ENCODE measurements at regions not wholly inside any gene's neighbourhood (a gene's known extent, or its start where the extent isn't known, plus 50 kb on each side); places are given as distances from the start of the nearest gene placed in this dataset.
A peak's percentile ranks its signal among the peaks of the same experiment; 100 is the strongest.

GRCh38 chr13:29956853-29957252 lies 106.4 kb upstream of the UBL3 start:
- Histone ChIP-seq H3F3A (ENCODE audit: insufficient read depth) (no peaks in the 10 kb centered on the region), H3K36me3 (ENCODE audit: low read depth) (no peaks in the 10 kb centered on the region), H3K4me1 (ENCODE audit: insufficient read depth) (no peaks in the 10 kb centered on the region), H3K9me2 (ENCODE audit: insufficient read depth) (no peaks in the 10 kb centered on the region), H3K27me3 (replicated peaks; ENCODE audit: insufficient read depth) (no peaks in the 10 kb centered on the region), H3K9me3 (ENCODE audit: low read depth) (no peaks in the 10 kb centered on the region), H3K4me2 (ENCODE audit: unreplicated experiment) (no peak overlapping the region), H3K4me3 (no peak overlapping the region), H2AFZ (no peak overlapping the region), H4K20me1 (ENCODE audit: insufficient read depth) (no peaks in the 10 kb centered on the region), H3K27ac (no peak overlapping the region), H3K9ac (no peak overlapping the region), H3K79me2 (ENCODE audit: insufficient read depth) (no peaks in the 10 kb centered on the region)
- 32 to 44% methylated on average over 4 of the region's 4 CpGs for WGBS, 2 experiments (ENCODE audit: low coverage in 1 of 2, low lambda C conversion rate in 2 of 2, missing lambda C conversion rate in 2 of 2)
- in situ Hi-C loops (cut with MboI) = no loop called here
- TF ChIP-seq EZH2 (IDR thresholded peaks at IDR 0.05; ENCODE audit: insufficient read depth, poor library complexity, severe bottlenecking) = no peak
- TF ChIP-seq EZH2phosphoT487 (IDR thresholded peaks at IDR 0.05; ENCODE audit: insufficient read depth, low read depth) = no peak
- no peak for DNase-seq

DNA sequence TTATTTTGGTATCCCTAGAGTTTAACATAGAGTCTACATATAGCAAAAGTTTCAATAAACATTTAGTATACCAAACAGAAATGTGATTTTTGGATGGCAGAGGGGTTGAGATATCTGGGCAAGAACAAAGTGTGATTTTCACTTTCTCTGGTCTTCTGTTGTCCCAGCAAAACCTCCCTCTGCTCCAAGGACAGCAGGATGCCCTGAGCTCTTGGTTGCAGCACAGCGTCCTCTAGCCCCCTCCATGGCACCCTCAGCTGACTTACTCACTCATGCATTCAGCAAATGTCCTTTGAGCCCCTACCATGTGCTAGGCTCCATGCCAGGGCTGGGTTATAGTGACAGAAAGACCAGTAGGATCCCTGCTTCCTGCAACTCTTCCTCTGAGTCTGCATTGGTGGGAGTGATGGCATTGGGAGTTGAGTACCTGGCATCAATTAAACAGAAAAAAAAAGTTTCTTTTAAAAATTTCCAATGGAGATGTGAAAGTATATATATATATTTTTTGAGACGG lies 104.8 kb upstream of the UBL3 start:
- Histone ChIP-seq H3K36me3 (ENCODE audit: low read depth) (no peaks in the 10 kb centered on the region), H2AFZ (no peak overlapping the region), H3K4me1 (ENCODE audit: insufficient read depth) (no peaks in the 10 kb centered on the region), H3F3A (ENCODE audit: insufficient read depth) (no peaks in the 10 kb centered on the region), H4K20me1 (ENCODE audit: insufficient read depth) (no peaks in the 10 kb centered on the region), H3K79me2 (ENCODE audit: insufficient read depth) (no peaks in the 10 kb centered on the region), H3K9me3 (ENCODE audit: low read depth) (no peaks in the 10 kb centered on the region), H3K4me3 (no peak overlapping the region), H3K9ac (no peak overlapping the region), H3K27me3 (replicated peaks; ENCODE audit: insufficient read depth) (no peaks in the 10 kb centered on the region), H3K4me2 (ENCODE audit: unreplicated experiment) (no peak overlapping the region), H3K9me2 (ENCODE audit: insufficient read depth) (no peaks in the 10 kb centered on the region), H3K27ac (no peak overlapping the region)
- no peak for TF ChIP-seq EZH2 (IDR thresholded peaks at IDR 0.05; ENCODE audit: insufficient read depth, poor library complexity, severe bottlenecking)
- no peak for TF ChIP-seq EZH2phosphoT487 (IDR thresholded peaks at IDR 0.05; ENCODE audit: insufficient read depth, low read depth)
- WGBS, 2 experiments (ENCODE audit: low coverage in 1 of 2, low lambda C conversion rate in 2 of 2, missing lambda C conversion rate in 2 of 2) = 66 to 88% methylated on average over 2 of the region's 2 CpGs
- in situ Hi-C loops (cut with MboI) = no loop called here
- no peak for DNase-seq

DNA sequence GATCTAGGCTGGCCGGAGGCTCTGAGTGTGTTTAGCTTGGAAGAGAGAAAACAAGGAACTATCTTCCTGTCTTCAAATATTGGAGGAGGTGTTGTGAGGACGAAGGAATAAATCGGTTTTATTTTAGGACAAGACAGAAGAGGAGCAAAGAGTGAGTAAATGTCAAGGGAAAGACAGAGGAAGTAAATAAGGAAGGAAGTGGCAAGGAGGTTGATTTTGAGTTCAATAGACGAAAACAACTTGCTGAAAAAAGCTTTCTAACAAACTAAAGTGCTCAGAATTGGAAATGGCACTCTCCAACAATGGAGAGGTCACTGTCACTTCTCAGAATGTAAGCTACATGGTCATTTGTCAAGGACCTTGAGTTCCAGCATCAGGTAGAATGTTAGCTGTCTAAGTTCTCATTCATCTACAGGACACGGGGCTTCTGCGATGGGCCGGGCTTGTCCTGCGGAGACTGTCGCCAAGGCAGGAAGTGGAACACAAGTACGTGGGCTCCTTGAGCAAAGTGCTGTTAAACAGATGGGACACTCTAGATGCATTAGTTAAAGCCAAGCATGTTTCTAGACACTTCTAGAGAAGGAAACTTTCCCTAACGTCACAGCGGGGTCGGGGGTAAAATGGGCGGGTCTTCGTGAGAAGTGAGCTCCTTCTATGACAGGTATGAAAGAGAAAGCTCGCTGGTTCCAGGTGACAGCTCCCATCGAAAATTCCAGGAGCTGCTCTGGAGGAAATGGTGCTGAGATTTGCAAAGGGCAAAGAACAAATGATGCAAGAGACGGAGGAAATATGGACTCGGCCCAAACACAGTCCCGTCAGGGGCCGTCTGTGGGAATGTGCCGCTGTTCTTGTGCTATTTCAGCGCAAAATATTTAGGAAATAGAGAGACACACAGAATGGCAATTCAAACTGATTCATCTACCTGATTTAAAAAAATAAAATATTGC lies 103.9 kb upstream of the UBL3 start:
- no peaks in the 10 kb centered on the region for H4K20me1 ChIP-seq (ENCODE audit: insufficient read depth)
- peak overlapping the region; percentile 35 for H2AFZ ChIP-seq
- TF ChIP-seq EZH2 (IDR thresholded peaks at IDR 0.05; ENCODE audit: insufficient read depth, poor library complexity, severe bottlenecking) (no peak), EZH2phosphoT487 (IDR thresholded peaks at IDR 0.05; ENCODE audit: insufficient read depth, low read depth) (no peak)
- H3K4me3 ChIP-seq = no peak overlapping the region
- H3K9ac ChIP-seq = no peak overlapping the region
- no peaks in the 10 kb centered on the region for H3K36me3 ChIP-seq (ENCODE audit: low read depth)
- no peaks in the 10 kb centered on the region for H3K27me3 ChIP-seq (replicated peaks; ENCODE audit: insufficient read depth)
- no peak for DNase-seq
- H3K4me1 ChIP-seq (ENCODE audit: insufficient read depth) = no peaks in the 10 kb centered on the region
- WGBS, 2 experiments (ENCODE audit: low coverage in 1 of 2, low lambda C conversion rate in 2 of 2, missing lambda C conversion rate in 2 of 2) = 56 to 63% methylated on average over 23 of the region's 23 CpGs
- H3K27ac ChIP-seq = no peak overlapping the region
- no peaks in the 10 kb centered on the region for H3F3A ChIP-seq (ENCODE audit: insufficient read depth)
- no peaks in the 10 kb centered on the region for H3K9me3 ChIP-seq (ENCODE audit: low read depth)
- H3K4me2 ChIP-seq (ENCODE audit: unreplicated experiment) = no peak overlapping the region
- in situ Hi-C loops (cut with MboI) = no loop called here
- no peaks in the 10 kb centered on the region for H3K79me2 ChIP-seq (ENCODE audit: insufficient read depth)
- no peaks in the 10 kb centered on the region for H3K9me2 ChIP-seq (ENCODE audit: insufficient read depth)

GRCh38 chr13:29953542-29953941 lies 103.1 kb upstream of the UBL3 start:
- H3K4me3 ChIP-seq = no peak overlapping the region
- H3K4me2 ChIP-seq (ENCODE audit: unreplicated experiment) = no peak overlapping the region
- no peaks in the 10 kb centered on the region for H3K79me2 ChIP-seq (ENCODE audit: insufficient read depth)
- no peaks in the 10 kb centered on the region for H4K20me1 ChIP-seq (ENCODE audit: insufficient read depth)
- peak overlapping the region; percentile 35 for H2AFZ ChIP-seq
- H3K36me3 ChIP-seq (ENCODE audit: low read depth) = no peaks in the 10 kb centered on the region
- no peak for TF ChIP-seq EZH2 (IDR thresholded peaks at IDR 0.05; ENCODE audit: insufficient read depth, poor library complexity, severe bottlenecking)
- TF ChIP-seq EZH2phosphoT487 (IDR thresholded peaks at IDR 0.05; ENCODE audit: insufficient read depth, low read depth) = no peak
- WGBS, 2 experiments (ENCODE audit: low coverage in 1 of 2, low lambda C conversion rate in 2 of 2, missing lambda C conversion rate in 2 of 2) = 28 to 29% methylated on average over 8 of the region's 8 CpGs
- H3K9me3 ChIP-seq (ENCODE audit: low read depth) = no peaks in the 10 kb centered on the region
- H3K9me2 ChIP-seq (ENCODE audit: insufficient read depth) = no peaks in the 10 kb centered on the region
- no peak overlapping the region for H3K9ac ChIP-seq
- no peaks in the 10 kb centered on the region for H3F3A ChIP-seq (ENCODE audit: insufficient read depth)
- H3K4me1 ChIP-seq (ENCODE audit: insufficient read depth) = no peaks in the 10 kb centered on the region
- H3K27ac ChIP-seq = no peak overlapping the region
- DNase-seq = peak; percentile 35
- in situ Hi-C loops (cut with MboI) = no loop called here
- H3K27me3 ChIP-seq (replicated peaks; ENCODE audit: insufficient read depth) = no peaks in the 10 kb centered on the region
